GM12872 (cell line): ENCODE measurements at regions not wholly inside any gene's neighbourhood (a gene's known extent, or its start where the extent isn't known, plus 50 kb on each side); places are given as distances from the start of the nearest gene placed in this dataset.

Source experiments
- TF ChIP-seq, protein P1 (sequence below): IDR thresholded peaks from 3 replicates; pipeline ENCODE4 v1.5.1; 2011; ENCODE audit warnings: low read depth, mild to moderate bottlenecking, low read length, moderate library complexity; ENCODE audit not compliant: insufficient read depth

GRCh38 chr2:35585972-35586371 lies 769.6 kb upstream of the CRIM1 start:
- TF ChIP-seq, protein P1, sequence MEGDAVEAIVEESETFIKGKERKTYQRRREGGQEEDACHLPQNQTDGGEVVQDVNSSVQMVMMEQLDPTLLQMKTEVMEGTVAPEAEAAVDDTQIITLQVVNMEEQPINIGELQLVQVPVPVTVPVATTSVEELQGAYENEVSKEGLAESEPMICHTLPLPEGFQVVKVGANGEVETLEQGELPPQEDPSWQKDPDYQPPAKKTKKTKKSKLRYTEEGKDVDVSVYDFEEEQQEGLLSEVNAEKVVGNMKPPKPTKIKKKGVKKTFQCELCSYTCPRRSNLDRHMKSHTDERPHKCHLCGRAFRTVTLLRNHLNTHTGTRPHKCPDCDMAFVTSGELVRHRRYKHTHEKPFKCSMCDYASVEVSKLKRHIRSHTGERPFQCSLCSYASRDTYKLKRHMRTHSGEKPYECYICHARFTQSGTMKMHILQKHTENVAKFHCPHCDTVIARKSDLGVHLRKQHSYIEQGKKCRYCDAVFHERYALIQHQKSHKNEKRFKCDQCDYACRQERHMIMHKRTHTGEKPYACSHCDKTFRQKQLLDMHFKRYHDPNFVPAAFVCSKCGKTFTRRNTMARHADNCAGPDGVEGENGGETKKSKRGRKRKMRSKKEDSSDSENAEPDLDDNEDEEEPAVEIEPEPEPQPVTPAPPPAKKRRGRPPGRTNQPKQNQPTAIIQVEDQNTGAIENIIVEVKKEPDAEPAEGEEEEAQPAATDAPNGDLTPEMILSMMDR: no peak

GRCh38 chr2:35582637-35583036 lies 772.9 kb upstream of the CRIM1 start:
- TF ChIP-seq, protein P1: no peak

DNA sequence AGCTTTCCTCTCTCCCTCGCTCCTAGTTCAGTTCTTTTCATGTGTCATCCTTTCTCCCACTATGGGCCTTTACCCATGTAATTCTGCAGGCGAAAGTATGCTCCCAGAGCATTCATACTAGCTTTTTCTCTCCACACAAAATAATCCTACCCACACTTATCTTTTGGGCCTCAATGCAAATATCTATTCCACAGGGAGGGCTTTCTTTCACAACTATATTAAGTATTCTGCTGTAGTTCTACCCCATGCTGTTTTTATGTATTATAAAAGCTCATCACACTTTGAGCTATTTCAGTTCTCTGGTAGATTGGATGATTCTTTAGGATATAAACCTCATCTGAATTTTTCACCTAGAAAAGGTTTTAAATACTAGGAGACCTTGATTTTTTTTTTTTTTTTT lies 774.6 kb upstream of the CRIM1 start:
- TF ChIP-seq, protein P1: no peak

DNA sequence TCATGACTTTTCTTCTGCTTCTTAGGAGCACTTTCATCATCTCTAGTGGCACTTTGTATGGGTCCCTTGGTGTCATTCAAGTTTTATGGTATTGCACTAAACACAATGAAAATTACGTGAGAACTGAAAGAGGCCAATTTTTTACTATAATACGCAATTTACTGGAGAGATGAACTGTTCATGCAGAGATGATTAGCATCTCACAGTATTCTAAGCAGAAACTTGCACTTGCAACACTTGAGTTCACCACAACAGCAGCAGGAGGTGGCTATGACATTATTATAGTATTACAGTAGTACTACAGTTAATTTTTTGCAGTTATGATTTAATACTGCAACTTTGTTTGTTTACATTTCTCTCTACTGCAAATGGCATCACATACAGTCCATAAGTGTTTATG lies 793.1 kb upstream of the CRIM1 start:
- TF ChIP-seq, protein P1: no peak

GRCh38 chr2:35548171-35548570 lies 807.4 kb upstream of the CRIM1 start:
- TF ChIP-seq, protein P1: no peak

- TF ChIP-seq, protein P1: no peak
These were observed 810.3 kb upstream of the CRIM1 start for GRCh38 chr2:35545301-35545700.

GRCh38 chr2:35538796-35539195 lies 816.8 kb upstream of the CRIM1 start:
- TF ChIP-seq, protein P1: no peak
